Endothelial cell of umbilical vein (primary cell): ENCODE measurements at regions not wholly inside any gene's neighbourhood (a gene's known extent, or its start where the extent isn't known, plus 50 kb on each side); places are given as distances from the start of the nearest gene placed in this dataset.

Experiments
- BruUV-seq: library from RNA; stranded (reverse); fragments of 400-500 nt; replicated peaks from 2 replicates; lab custom pipeline; 2021; lab: Mats Ljungman, UMichigan
- CTCF ChIA-PET: fragments of 300-600, 350-600 bp; sonication (Branson Sonifier 250); formaldehyde crosslinking; loops from one replicate; lab custom pipeline; 2021; ENCODE audit warnings: antibody characterized with exemption, inconsistent platforms; lab: Charles Lee
- POLR2A ChIA-PET: fragments of 300-600, 350-600 bp; sonication (Branson Sonifier 250); formaldehyde crosslinking; loops from one replicate; lab custom pipeline; 2021; ENCODE audit warnings: antibody characterized with exemption, inconsistent platforms; lab: Charles Lee
- DNase-seq: peaks from one replicate; pipeline ENCODE4 v3.0.0-alpha.2; 2011; ENCODE audit warnings: low read depth, low spot score
- FAIRE-seq: peaks from 2 replicates; lab custom pipeline; 2011; peaks lifted over from hg19 to GRCh38; lab: Jason Lieb, UNC
- H2AFZ ChIP-seq: 2 replicates; pipeline ENCODE4 v1.6.0; 2012; ENCODE audit warnings: low read depth, low read length, control low read depth, inconsistent platforms
- H3K27ac ChIP-seq: 2 replicates; pipeline ENCODE4 v1.5.1; 2011; ENCODE audit warnings: low read depth, mild to moderate bottlenecking, control low read depth, low read length, moderate library complexity; ENCODE audit not compliant: insufficient read depth
- H3K27me3 ChIP-seq, 2 experiments: 2 replicates each; pipeline versions ENCODE4 v1.6.0 to v1.6.1; 2011; ENCODE audit warnings: low read length in 2 of 2, mixed read lengths in 1 of 2; ENCODE audit not compliant: control insufficient read depth in 2 of 2, insufficient read depth in 2 of 2
- H3K36me3 ChIP-seq, 2 experiments: 2 replicates in 1 of 2; 3 replicates in 1 of 2; pipeline ENCODE4 v1.5.1; 2011; ENCODE audit warnings: low read length in 2 of 2, mild to moderate bottlenecking in 1 of 2, moderate library complexity in 1 of 2; ENCODE audit not compliant: control insufficient read depth in 2 of 2, insufficient read depth in 2 of 2; ENCODE audit errors: extremely low read depth in 1 of 2
- H3K4me1 ChIP-seq: 3 replicates; pipeline ENCODE4 v1.5.1; 2011; ENCODE audit warnings: mild to moderate bottlenecking, low read length; ENCODE audit not compliant: control insufficient read depth, insufficient read depth; ENCODE audit errors: extremely low read depth
- H3K4me2 ChIP-seq: 2 replicates; pipeline ENCODE4 v1.6.1; 2011; ENCODE audit warnings: low read length, control low read depth, mixed read lengths; ENCODE audit not compliant: insufficient read depth
- H3K4me3 ChIP-seq, 3 experiments: fragments of 200-600 bp in 1 of 3; sonication (generic), shearing (Covaris generic) in 1 of 3; replicated peaks in 1 of 3; 2 replicates each; pipeline ENCODE4 v1.5.1; 2011 to 2016; ENCODE audit warnings: control low read depth in 3 of 3, low read length in 3 of 3, mild to moderate bottlenecking in 2 of 3, inconsistent platforms in 1 of 3, low read depth in 1 of 3, moderate library complexity in 1 of 3; ENCODE audit not compliant: insufficient read depth in 1 of 3
- H3K79me2 ChIP-seq: 2 replicates; pipeline ENCODE4 v1.6.0; 2012; ENCODE audit warnings: low read length, inconsistent platforms; ENCODE audit not compliant: control insufficient read depth, insufficient read depth
- H3K9ac ChIP-seq: replicated peaks from 2 replicates; pipeline ENCODE3; 2011; ENCODE audit warnings: low read length, control low read depth; ENCODE audit not compliant: insufficient read depth; ENCODE audit errors: extremely low read depth
- H3K9me1 ChIP-seq: replicated peaks from 3 replicates; pipeline ENCODE4 v1.6.0; 2011; ENCODE audit warnings: mild to moderate bottlenecking, low read length; ENCODE audit not compliant: control insufficient read depth, insufficient read depth; ENCODE audit errors: extremely low read depth
- H3K9me3 ChIP-seq: replicated peaks from 2 replicates; pipeline ENCODE4 v1.5.1; 2012; ENCODE audit warnings: low read length, inconsistent platforms; ENCODE audit not compliant: control insufficient read depth, insufficient read depth
- H4K20me1 ChIP-seq: replicated peaks from 2 replicates; pipeline ENCODE3; 2011; ENCODE audit warnings: mild to moderate bottlenecking, low read length; ENCODE audit not compliant: control insufficient read depth, insufficient read depth; ENCODE audit errors: extremely low read depth
- EZH2 ChIP-seq: IDR thresholded peaks from 2 replicates; pipeline ENCODE4 v1.6.1; 2012; ENCODE audit warnings: borderline replicate concordance, low read depth, mild to moderate bottlenecking, moderate library complexity, low read length, inconsistent platforms; ENCODE audit not compliant: severe bottlenecking
- FOS ChIP-seq: IDR thresholded peaks from 2 replicates; pipeline ENCODE4 v1.6.1; 2011; ENCODE audit warnings: mild to moderate bottlenecking, low read length, moderate library complexity, borderline replicate concordance; ENCODE audit not compliant: insufficient read depth
- GATA2 ChIP-seq: IDR thresholded peaks from 2 replicates; pipeline ENCODE4 v1.7.0; 2011; ENCODE audit warnings: low read depth, mild to moderate bottlenecking, moderate library complexity, mixed read lengths, low read length; ENCODE audit not compliant: insufficient read length, insufficient read depth
- JUN ChIP-seq: IDR thresholded peaks from 2 replicates; pipeline ENCODE4 v1.6.1; 2011; ENCODE audit warnings: borderline replicate concordance, low read depth; ENCODE audit not compliant: insufficient read length, insufficient read depth
- MYC ChIP-seq: IDR thresholded peaks from one replicate; pipeline ENCODE4 v1.6.1; 2011; ENCODE audit warnings: mild to moderate bottlenecking, low read depth, low read length
- POLR2A ChIP-seq: IDR thresholded peaks from 2 replicates; pipeline ENCODE4 v1.6.1; 2012; ENCODE audit warnings: low read depth, mild to moderate bottlenecking, control low read depth, low read length
- POLR2AphosphoS5 ChIP-seq: IDR thresholded peaks from 2 replicates; pipeline ENCODE4 v1.6.1; 2012; ENCODE audit warnings: low read depth, mild to moderate bottlenecking, control low read depth, low read length, moderate library complexity; ENCODE audit not compliant: insufficient read depth
- dilution Hi-C: fragments of 300-500 bp; cut with MboI; formaldehyde crosslinking; loops from one replicate; pipeline ENCODE4 v1.15.0; 2019; ENCODE audit warnings: low sequenced_read_pairs; ENCODE audit not compliant: extremely low pct_ligation_motif_present
- intact Hi-C: fragments of 100-400 bp; cut with micrococcal nuclease; formaldehyde crosslinking; loops from one replicate; pipeline ENCODE4 v1.10.0; 2022
- TF ChIP-seq, protein P1 (sequence below), 2 donors: IDR thresholded peaks; 1 replicate in 1 of 2; 2 replicates in 1 of 2; pipeline ENCODE4 v1.5.1; 2011; ENCODE audit warnings: low read length in 2 of 2, mild to moderate bottlenecking in 2 of 2, moderate library complexity in 2 of 2, control low read depth in 1 of 2, inconsistent platforms in 1 of 2, low read depth in 1 of 2; ENCODE audit not compliant: insufficient read depth in 1 of 2; ENCODE audit errors: extremely low read depth in 1 of 2
- TF ChIP-seq, protein P2 (sequence below): IDR thresholded peaks from 2 replicates; pipeline ENCODE4 v1.6.1; 2011; ENCODE audit not compliant: insufficient read depth, insufficient read length

DNA sequence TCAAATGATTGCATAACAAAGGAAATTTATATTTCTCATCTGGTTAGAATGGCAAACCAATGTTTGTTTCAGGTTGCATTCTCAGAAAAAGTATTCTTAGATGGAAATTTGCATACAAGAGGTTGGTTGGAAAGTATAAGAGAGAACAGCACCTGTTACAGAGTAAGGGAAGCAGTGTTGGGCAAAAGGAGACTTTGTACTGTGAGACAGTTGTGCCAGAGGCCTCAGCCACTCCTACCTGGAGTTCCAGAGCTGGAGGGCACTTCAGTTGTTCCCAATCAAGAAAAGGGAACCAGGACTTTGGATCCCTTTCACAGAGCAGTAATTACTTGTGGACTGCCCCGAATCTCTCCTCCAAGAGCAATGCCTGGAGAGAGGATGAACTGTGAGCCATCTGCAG, 81.8 kb downstream of the SPRY2 start:
- Histone ChIP-seq H3K9me1 (no peaks in the 10 kb centered on the region), H3K9ac (no peak overlapping the region), H2AFZ (no peak overlapping the region), H3K27me3 (no peaks in the 10 kb centered on the region), H3K4me1 (no peaks in the 10 kb centered on the region), H3K4me3 (no peak overlapping the region), H3K27ac (no peak overlapping the region), H3K4me2 (no peak overlapping the region), H4K20me1 (no peaks in the 10 kb centered on the region), H3K36me3 (no peaks in the 10 kb centered on the region), H3K9me3 (no peaks in the 10 kb centered on the region), H3K79me2 (no peaks in the 10 kb centered on the region)
- ChIA-PET CTCF (interaction anchor here (0.8 kb wide), 1 partner anchor 10 kb away, joined by 3 read pairs; no protein-coding TSS in a partner anchor), POLR2A (no interaction called here)
- dilution Hi-C loops (no loop called here), intact Hi-C loops (no loop called here)
- no peak for FAIRE-seq
- TF ChIP-seq MYC (no peak), JUN (no peak), FOS (no peak), POLR2A (no peak), EZH2 (no peak), POLR2AphosphoS5 (no peak), GATA2 (no peak)
- TF ChIP-seq, protein P1, sequence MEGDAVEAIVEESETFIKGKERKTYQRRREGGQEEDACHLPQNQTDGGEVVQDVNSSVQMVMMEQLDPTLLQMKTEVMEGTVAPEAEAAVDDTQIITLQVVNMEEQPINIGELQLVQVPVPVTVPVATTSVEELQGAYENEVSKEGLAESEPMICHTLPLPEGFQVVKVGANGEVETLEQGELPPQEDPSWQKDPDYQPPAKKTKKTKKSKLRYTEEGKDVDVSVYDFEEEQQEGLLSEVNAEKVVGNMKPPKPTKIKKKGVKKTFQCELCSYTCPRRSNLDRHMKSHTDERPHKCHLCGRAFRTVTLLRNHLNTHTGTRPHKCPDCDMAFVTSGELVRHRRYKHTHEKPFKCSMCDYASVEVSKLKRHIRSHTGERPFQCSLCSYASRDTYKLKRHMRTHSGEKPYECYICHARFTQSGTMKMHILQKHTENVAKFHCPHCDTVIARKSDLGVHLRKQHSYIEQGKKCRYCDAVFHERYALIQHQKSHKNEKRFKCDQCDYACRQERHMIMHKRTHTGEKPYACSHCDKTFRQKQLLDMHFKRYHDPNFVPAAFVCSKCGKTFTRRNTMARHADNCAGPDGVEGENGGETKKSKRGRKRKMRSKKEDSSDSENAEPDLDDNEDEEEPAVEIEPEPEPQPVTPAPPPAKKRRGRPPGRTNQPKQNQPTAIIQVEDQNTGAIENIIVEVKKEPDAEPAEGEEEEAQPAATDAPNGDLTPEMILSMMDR (IDR thresholded peaks at IDR 0.05; ENCODE audit: extremely low read depth in 1 of 2, insufficient read depth in 1 of 2, low read depth in 1 of 2, low read length in 2 of 2): no peak
- TF ChIP-seq, protein P2, sequence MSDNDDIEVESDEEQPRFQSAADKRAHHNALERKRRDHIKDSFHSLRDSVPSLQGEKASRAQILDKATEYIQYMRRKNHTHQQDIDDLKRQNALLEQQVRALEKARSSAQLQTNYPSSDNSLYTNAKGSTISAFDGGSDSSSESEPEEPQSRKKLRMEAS: no peak
- DNase-seq: no peak
- no TSS peak for BruUV-seq
